ENCODE measurements at regions not wholly inside any gene's neighbourhood (a gene's known extent, or its start where the extent isn't known, plus 50 kb on each side); places are given as distances from the start of the nearest gene placed in this dataset.
A peak's percentile ranks its signal among the peaks of the same experiment; 100 is the strongest.

DNA sequence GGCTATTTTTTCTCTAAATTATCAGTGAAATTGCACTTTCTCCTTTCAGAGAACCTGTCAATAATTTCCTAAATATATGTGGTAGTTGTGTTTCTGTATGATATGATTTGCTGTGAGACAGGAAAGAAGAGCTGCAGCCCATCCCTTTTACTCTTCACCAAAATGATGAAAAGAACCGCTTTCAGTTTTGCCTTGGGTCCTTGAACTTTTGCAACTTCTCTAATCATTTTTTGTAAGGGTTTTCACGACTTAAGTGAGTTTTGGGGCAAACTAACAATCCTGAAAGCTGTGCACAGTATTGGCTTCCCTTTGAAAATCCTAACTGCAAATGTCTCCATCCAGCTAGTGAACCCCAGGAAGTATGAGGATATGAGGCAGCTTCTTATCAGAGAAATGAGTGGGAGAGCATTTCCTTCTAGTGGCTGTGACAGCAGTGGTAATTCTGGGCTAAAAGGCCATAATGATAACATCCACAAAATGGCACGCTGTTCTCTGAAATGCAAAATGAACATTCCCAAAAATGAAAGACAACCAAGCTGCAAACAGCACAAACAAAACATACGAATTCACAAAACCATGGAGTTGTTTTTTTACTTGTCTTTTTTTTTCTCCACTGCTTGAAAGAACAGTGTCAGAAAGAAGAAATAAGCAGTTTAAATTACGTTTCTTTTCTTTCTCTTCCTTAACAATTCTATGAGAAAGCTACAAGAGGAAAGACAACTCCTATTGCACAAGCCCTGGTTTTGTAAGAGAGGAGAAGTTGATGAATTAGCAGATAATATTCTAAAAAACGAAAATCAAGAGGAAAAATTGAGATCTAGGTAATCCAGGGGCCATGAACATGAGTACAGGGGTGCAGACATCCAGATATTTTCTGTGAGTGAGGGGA, 1291.6 kb upstream of the ZEB2 start:
- no peaks in the 10 kb centered on the region for H4K20me1 ChIP-seq (ENCODE audit: low read length)
- BruUV-seq (replicated peaks) = no TSS peak
- H3K4me3 ChIP-seq (ENCODE audit: low read length) = no peak overlapping the region
- no peaks in the 10 kb centered on the region for H3K79me2 ChIP-seq (ENCODE audit: low read length)
- ChIA-PET CTCF (no interaction called here), POLR2A (ENCODE audit: unreplicated experiment) (no interaction called here)
- no peak for DNase-seq
- no peaks in the 10 kb centered on the region for H3K36me3 ChIP-seq (ENCODE audit: low read depth, low read length)
- TF ChIP-seq EZH2phosphoT487 (IDR thresholded peaks at IDR 0.05; ENCODE audit: borderline replicate concordance, low read length) = no peak
- 0 out of 2 replicates have a peak, but pooled peaks cover 2% of the 10 kb centered on the region for H3K9me2 ChIP-seq (replicated peaks; ENCODE audit: low read length)
- no peak overlapping the region for H2AFZ ChIP-seq (ENCODE audit: low read length)
- no peaks in the 10 kb centered on the region for H3K4me1 ChIP-seq (ENCODE audit: insufficient read depth, low read length)
- H3K27ac ChIP-seq (ENCODE audit: low read length) = no peak overlapping the region
- no peaks in the 10 kb centered on the region for H3F3A ChIP-seq (ENCODE audit: low read length, unreplicated experiment)
- H3K4me2 ChIP-seq (ENCODE audit: low read length) = no peak overlapping the region
- no peaks in the 10 kb centered on the region for H3K27me3 ChIP-seq (ENCODE audit: low read length)
- no peaks in the 10 kb centered on the region for H3K9me3 ChIP-seq (ENCODE audit: low read length)
- no peak overlapping the region for H3K9ac ChIP-seq (ENCODE audit: low read length)
- no peak for ATAC-seq
- intact Hi-C loops (cut with micrococcal nuclease) = no loop called here

DNA sequence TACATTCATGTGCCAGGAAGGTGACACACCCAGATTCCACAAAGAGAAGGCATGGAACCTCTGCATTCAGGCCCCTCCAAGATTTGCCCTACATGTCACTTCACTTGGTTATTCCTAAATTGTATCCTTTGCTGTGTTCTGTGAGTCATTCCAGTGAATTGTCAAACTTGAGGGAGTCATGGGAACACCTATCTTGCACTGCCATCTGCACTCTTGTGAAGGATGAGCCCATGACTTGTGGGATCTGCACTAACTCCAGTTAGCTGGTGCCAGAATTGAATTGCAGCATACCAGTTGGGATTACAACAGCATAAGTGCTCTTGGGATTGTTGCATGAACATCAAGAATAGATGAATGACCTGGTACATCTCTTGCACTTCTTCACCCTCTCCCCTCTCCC, 1288.0 kb upstream of the ZEB2 start:
- H2AFZ ChIP-seq (ENCODE audit: low read length) = no peak overlapping the region
- no peak for TF ChIP-seq EZH2 (IDR thresholded peaks at IDR 0.05; ENCODE audit: low read length, unreplicated experiment)
- no peak for TF ChIP-seq EZH2phosphoT487 (IDR thresholded peaks at IDR 0.05; ENCODE audit: borderline replicate concordance, low read length)
- TF ChIP-seq, protein P1, sequence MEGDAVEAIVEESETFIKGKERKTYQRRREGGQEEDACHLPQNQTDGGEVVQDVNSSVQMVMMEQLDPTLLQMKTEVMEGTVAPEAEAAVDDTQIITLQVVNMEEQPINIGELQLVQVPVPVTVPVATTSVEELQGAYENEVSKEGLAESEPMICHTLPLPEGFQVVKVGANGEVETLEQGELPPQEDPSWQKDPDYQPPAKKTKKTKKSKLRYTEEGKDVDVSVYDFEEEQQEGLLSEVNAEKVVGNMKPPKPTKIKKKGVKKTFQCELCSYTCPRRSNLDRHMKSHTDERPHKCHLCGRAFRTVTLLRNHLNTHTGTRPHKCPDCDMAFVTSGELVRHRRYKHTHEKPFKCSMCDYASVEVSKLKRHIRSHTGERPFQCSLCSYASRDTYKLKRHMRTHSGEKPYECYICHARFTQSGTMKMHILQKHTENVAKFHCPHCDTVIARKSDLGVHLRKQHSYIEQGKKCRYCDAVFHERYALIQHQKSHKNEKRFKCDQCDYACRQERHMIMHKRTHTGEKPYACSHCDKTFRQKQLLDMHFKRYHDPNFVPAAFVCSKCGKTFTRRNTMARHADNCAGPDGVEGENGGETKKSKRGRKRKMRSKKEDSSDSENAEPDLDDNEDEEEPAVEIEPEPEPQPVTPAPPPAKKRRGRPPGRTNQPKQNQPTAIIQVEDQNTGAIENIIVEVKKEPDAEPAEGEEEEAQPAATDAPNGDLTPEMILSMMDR (conservative IDR thresholded peaks at IDR 0.05; ENCODE audit: low read depth, low read length) = no peak
- DNase-seq (peak; percentile 52), ATAC-seq (peak; percentile 38; the same call in 1 of the 2 replicates)
- no peaks in the 10 kb centered on the region for H3K27me3 ChIP-seq (ENCODE audit: low read length)
- H3K79me2 ChIP-seq (ENCODE audit: low read length) = no peaks in the 10 kb centered on the region
- CTCF ChIA-PET = no interaction called here
- no peak overlapping the region for H3K4me3 ChIP-seq (ENCODE audit: low read length)
- 0 out of 2 replicates have a peak, but pooled peaks cover 4% of the 10 kb centered on the region for H3K9me2 ChIP-seq (replicated peaks; ENCODE audit: low read length)
- no peaks in the 10 kb centered on the region for H3K4me1 ChIP-seq (ENCODE audit: insufficient read depth, low read length)
- BruUV-seq (replicated peaks) = no TSS peak
- no peaks in the 10 kb centered on the region for H4K20me1 ChIP-seq (ENCODE audit: low read length)
- no peaks in the 10 kb centered on the region for H3K9me3 ChIP-seq (ENCODE audit: low read length)
- no peak overlapping the region for H3K4me2 ChIP-seq (ENCODE audit: low read length)
- H3F3A ChIP-seq (ENCODE audit: low read length, unreplicated experiment) = no peaks in the 10 kb centered on the region
- no peaks in the 10 kb centered on the region for H3K36me3 ChIP-seq (ENCODE audit: low read depth, low read length)
- no peak overlapping the region for H3K27ac ChIP-seq (ENCODE audit: low read length)
- POLR2A ChIA-PET (ENCODE audit: unreplicated experiment) = no interaction called here
- H3K9ac ChIP-seq (ENCODE audit: low read length) = no peak overlapping the region
- intact Hi-C loops (cut with micrococcal nuclease) = no loop called here

GRCh38 chr2:145807554-145807953, 1287.6 kb upstream of the ZEB2 start:
- ATAC-seq (no peak), DNase-seq (no peak)
- no peaks in the 10 kb centered on the region for H3K9me3 ChIP-seq (ENCODE audit: low read length)
- H3K4me1 ChIP-seq (ENCODE audit: insufficient read depth, low read length) = no peaks in the 10 kb centered on the region
- BruUV-seq (replicated peaks) = no TSS peak
- H3K4me2 ChIP-seq (ENCODE audit: low read length) = no peak overlapping the region
- ChIA-PET CTCF (no interaction called here), POLR2A (ENCODE audit: unreplicated experiment) (no interaction called here)
- no peaks in the 10 kb centered on the region for H3K27me3 ChIP-seq (ENCODE audit: low read length)
- H3K4me3 ChIP-seq (ENCODE audit: low read length) = no peak overlapping the region
- no peak overlapping the region for H3K27ac ChIP-seq (ENCODE audit: low read length)
- no peaks in the 10 kb centered on the region for H3F3A ChIP-seq (ENCODE audit: low read length, unreplicated experiment)
- intact Hi-C loops (cut with micrococcal nuclease) = no loop called here
- H3K9ac ChIP-seq (ENCODE audit: low read length) = no peak overlapping the region
- H2AFZ ChIP-seq (ENCODE audit: low read length) = no peak overlapping the region
- H3K36me3 ChIP-seq (ENCODE audit: low read depth, low read length) = no peaks in the 10 kb centered on the region
- TF ChIP-seq EZH2 (IDR thresholded peaks at IDR 0.05; ENCODE audit: low read length, unreplicated experiment) (no peak), EZH2phosphoT487 (IDR thresholded peaks at IDR 0.05; ENCODE audit: borderline replicate concordance, low read length) (no peak)
- TF ChIP-seq, protein P1 (conservative IDR thresholded peaks at IDR 0.05; ENCODE audit: low read depth, low read length) = no peak
- no peaks in the 10 kb centered on the region for H3K79me2 ChIP-seq (ENCODE audit: low read length)
- H4K20me1 ChIP-seq (ENCODE audit: low read length) = no peaks in the 10 kb centered on the region
- H3K9me2 ChIP-seq (replicated peaks; ENCODE audit: low read length) = 0 out of 2 replicates have a peak, but pooled peaks cover 4% of the 10 kb centered on the region

Data from PC-3 (cell line).